ENCODE measurements at regions not wholly inside any gene's neighbourhood (a gene's known extent, or its start where the extent isn't known, plus 50 kb on each side); places are given as distances from the start of the nearest gene placed in this dataset.

GRCh38 chr4:174170091-174170490 lies 113.4 kb downstream of the FBXO8 start:
- TF ChIP-seq, protein P1, sequence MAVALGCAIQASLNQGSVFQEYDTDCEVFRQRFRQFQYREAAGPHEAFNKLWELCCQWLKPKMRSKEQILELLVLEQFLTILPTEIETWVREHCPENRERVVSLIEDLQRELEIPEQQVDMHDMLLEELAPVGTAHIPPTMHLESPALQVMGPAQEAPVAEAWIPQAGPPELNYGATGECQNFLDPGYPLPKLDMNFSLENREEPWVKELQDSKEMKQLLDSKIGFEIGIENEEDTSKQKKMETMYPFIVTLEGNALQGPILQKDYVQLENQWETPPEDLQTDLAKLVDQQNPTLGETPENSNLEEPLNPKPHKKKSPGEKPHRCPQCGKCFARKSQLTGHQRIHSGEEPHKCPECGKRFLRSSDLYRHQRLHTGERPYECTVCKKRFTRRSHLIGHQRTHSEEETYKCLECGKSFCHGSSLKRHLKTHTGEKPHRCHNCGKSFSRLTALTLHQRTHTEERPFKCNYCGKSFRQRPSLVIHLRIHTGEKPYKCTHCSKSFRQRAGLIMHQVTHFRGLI (CRISPR knock-in tag; IDR thresholded peaks at IDR 0.05), result no peak
- TF ChIP-seq MXI1 (IDR thresholded peaks at IDR 0.05; ENCODE audit: low read depth, low read length) (no peak), REST (IDR thresholded peaks at IDR 0.05; ENCODE audit: borderline replicate concordance) (no peak), REST (CRISPR knock-in tag; IDR thresholded peaks at IDR 0.05; ENCODE audit: low read depth) (no peak), DNMT1 (IDR thresholded peaks at IDR 0.05) (no peak), CTCF (IDR thresholded peaks at IDR 0.05 in 2 of 3, conservative IDR thresholded peaks at IDR 0.05 in 1 of 3; ENCODE audit: insufficient read depth in 2 of 3, low read depth in 1 of 3, low read length in 3 of 3) (no peak), NFE2L1 (tag; IDR thresholded peaks at IDR 0.05; ENCODE audit: borderline replicate concordance, low read depth) (no peak), BMI1 (IDR thresholded peaks at IDR 0.05; ENCODE audit: low read length) (no peak), ZNF764 (CRISPR knock-in tag; IDR thresholded peaks at IDR 0.05; ENCODE audit: low read depth) (no peak), JUND (IDR thresholded peaks at IDR 0.05; ENCODE audit: borderline replicate concordance, low read depth, low read length) (no peak), JUND (tag; IDR thresholded peaks at IDR 0.05; ENCODE audit: borderline replicate concordance, low read depth, low read length) (no peak)
- TF ChIP-seq, protein P2, sequence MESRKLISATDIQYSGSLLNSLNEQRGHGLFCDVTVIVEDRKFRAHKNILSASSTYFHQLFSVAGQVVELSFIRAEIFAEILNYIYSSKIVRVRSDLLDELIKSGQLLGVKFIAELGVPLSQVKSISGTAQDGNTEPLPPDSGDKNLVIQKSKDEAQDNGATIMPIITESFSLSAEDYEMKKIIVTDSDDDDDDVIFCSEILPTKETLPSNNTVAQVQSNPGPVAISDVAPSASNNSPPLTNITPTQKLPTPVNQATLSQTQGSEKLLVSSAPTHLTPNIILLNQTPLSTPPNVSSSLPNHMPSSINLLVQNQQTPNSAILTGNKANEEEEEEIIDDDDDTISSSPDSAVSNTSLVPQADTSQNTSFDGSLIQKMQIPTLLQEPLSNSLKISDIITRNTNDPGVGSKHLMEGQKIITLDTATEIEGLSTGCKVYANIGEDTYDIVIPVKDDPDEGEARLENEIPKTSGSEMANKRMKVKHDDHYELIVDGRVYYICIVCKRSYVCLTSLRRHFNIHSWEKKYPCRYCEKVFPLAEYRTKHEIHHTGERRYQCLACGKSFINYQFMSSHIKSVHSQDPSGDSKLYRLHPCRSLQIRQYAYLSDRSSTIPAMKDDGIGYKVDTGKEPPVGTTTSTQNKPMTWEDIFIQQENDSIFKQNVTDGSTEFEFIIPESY (CRISPR knock-in tag; IDR thresholded peaks at IDR 0.05), result no peak

All from K562 (cell line).